Left ventricle myocardium inferior (tissue), 1 donor: ENCODE measurements at regions not wholly inside any gene's neighbourhood (a gene's known extent, or its start where the extent isn't known, plus 50 kb on each side); places are given as distances from the start of the nearest gene placed in this dataset.

Source experiments
- DNase-seq: peaks from one replicate; pipeline ENCODE4 v3.0.0-alpha.2; 2020
- H3K27ac ChIP-seq: fragments of 200-600 bp; replicated peaks from 2 replicates; pipeline ENCODE4 v1.8.0; 2021
- H3K27me3 ChIP-seq: fragments of 200-600 bp; 2 replicates; pipeline ENCODE4 v1.8.0; 2021; ENCODE audit warnings: low read depth
- H3K36me3 ChIP-seq: fragments of 200-600 bp; 2 replicates; pipeline ENCODE4 v1.8.0; 2021
- H3K4me1 ChIP-seq: fragments of 200-600 bp; 2 replicates; pipeline ENCODE4 v1.8.0; 2021
- H3K4me3 ChIP-seq: fragments of 200-600 bp; 2 replicates; pipeline ENCODE4 v1.8.0; 2021; ENCODE audit warnings: mild to moderate bottlenecking, moderate library complexity
- H3K9me3 ChIP-seq: fragments of 200-600 bp; replicated peaks from 2 replicates; pipeline ENCODE4 v1.8.0; 2021
- CTCF ChIP-seq: fragments of 200-600 bp; IDR thresholded peaks from 2 replicates; pipeline ENCODE4 v1.8.0; 2021; ENCODE audit warnings: antibody characterized with exemption, mild to moderate bottlenecking, borderline replicate concordance
- intact Hi-C: fragments of 100-400 bp; cut with micrococcal nuclease; formaldehyde crosslinking; loops from one replicate; pipeline ENCODE4 v1.11.0; 2022
- donor health status: DM: no; HTN: yes; CAD: no; lungs with severe emphysema.

- Histone ChIP-seq H3K9me3 (no peaks in the 10 kb centered on the region), H3K36me3 (no peaks in the 10 kb centered on the region), H3K4me1 (no peaks in the 10 kb centered on the region), H3K27ac (no peak overlapping the region), H3K4me3 (no peak overlapping the region), H3K27me3 (no peaks in the 10 kb centered on the region)
- no peak for TF ChIP-seq CTCF
- no peak for DNase-seq
- intact Hi-C loops = no loop called here
Measured at GRCh38 chrY:15578761-15579160, 1054.4 kb downstream of the NLGN4Y start.

GRCh38 chrY:15579245-15579644, 1054.9 kb downstream of the NLGN4Y start:
- Histone ChIP-seq H3K4me3 (no peak overlapping the region), H3K27me3 (no peaks in the 10 kb centered on the region), H3K27ac (no peak overlapping the region), H3K36me3 (no peaks in the 10 kb centered on the region), H3K4me1 (no peaks in the 10 kb centered on the region), H3K9me3 (no peaks in the 10 kb centered on the region)
- no peak for TF ChIP-seq CTCF
- DNase-seq = no peak
- intact Hi-C loops = no loop called here

- H3K4me3 ChIP-seq = no peak overlapping the region
- DNase-seq = no peak
- no peaks in the 10 kb centered on the region for H3K9me3 ChIP-seq
- H3K27ac ChIP-seq = no peak overlapping the region
- H3K27me3 ChIP-seq = no peaks in the 10 kb centered on the region
- H3K4me1 ChIP-seq = no peaks in the 10 kb centered on the region
- no peak for TF ChIP-seq CTCF
- intact Hi-C loops = no loop called here
- no peaks in the 10 kb centered on the region for H3K36me3 ChIP-seq
Measured at GRCh38 chrY:15583111-15583510, 1058.8 kb downstream of the NLGN4Y start.

GRCh38 chrY:15592957-15593356, 1068.6 kb downstream of the NLGN4Y start:
- Histone ChIP-seq H3K4me3 (no peak overlapping the region), H3K9me3 (no peaks in the 10 kb centered on the region), H3K4me1 (no peaks in the 10 kb centered on the region), H3K27ac (no peak overlapping the region), H3K36me3 (no peaks in the 10 kb centered on the region), H3K27me3 (no peaks in the 10 kb centered on the region)
- no peak for DNase-seq
- intact Hi-C loops = no loop called here
- no peak for TF ChIP-seq CTCF

- no peaks in the 10 kb centered on the region for H3K27me3 ChIP-seq
- H3K4me1 ChIP-seq = no peaks in the 10 kb centered on the region
- no peaks in the 10 kb centered on the region for H3K36me3 ChIP-seq
- H3K9me3 ChIP-seq = no peaks in the 10 kb centered on the region
- intact Hi-C loops = no loop called here
- H3K4me3 ChIP-seq = no peak overlapping the region
- no peak for DNase-seq
- TF ChIP-seq CTCF = no peak
- H3K27ac ChIP-seq = no peak overlapping the region
Measured at GRCh38 chrY:15593476-15594160, 1069.3 kb downstream of the NLGN4Y start.
